ENCODE measurements at regions not wholly inside any gene's neighbourhood (a gene's known extent, or its start where the extent isn't known, plus 50 kb on each side); places are given as distances from the start of the nearest gene placed in this dataset.

DNA sequence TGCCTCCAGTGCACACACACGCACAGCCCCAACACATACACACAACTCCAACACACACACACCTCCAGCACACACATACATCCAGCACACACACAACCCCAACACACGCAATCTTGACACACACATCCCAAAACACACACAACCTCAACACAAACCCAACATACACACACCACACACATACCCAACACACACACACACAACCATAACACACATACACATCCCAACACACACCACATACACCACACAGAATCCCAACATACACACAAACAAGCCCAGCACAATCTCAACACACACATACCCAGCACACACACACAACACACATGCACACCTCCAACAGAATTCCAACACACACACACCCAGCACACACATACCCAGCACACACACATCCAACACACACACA is 301.1 kb downstream of the ABCC12 start:
- TF ChIP-seq EZH2 (conservative IDR thresholded peaks at IDR 0.05; ENCODE audit: low read depth, low read length): no peak
- TF ChIP-seq RBAK (CRISPR knock-in tag; IDR thresholded peaks at IDR 0.05): no peak
- TF ChIP-seq MED1 (CRISPR knock-in tag; IDR thresholded peaks at IDR 0.05): no peak
- TF ChIP-seq, protein P1, sequence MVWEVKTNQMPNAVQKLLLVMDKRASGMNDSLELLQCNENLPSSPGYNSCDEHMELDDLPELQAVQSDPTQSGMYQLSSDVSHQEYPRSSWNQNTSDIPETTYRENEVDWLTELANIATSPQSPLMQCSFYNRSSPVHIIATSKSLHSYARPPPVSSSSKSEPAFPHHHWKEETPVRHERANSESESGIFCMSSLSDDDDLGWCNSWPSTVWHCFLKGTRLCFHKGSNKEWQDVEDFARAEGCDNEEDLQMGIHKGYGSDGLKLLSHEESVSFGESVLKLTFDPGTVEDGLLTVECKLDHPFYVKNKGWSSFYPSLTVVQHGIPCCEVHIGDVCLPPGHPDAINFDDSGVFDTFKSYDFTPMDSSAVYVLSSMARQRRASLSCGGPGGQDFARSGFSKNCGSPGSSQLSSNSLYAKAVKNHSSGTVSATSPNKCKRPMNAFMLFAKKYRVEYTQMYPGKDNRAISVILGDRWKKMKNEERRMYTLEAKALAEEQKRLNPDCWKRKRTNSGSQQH (CRISPR knock-in tag; IDR thresholded peaks at IDR 0.05; ENCODE audit: low read depth): no peak
- no peak for TF ChIP-seq ARNT (IDR thresholded peaks at IDR 0.05)
- no peak for TF ChIP-seq CEBPG (CRISPR knock-in tag; IDR thresholded peaks at IDR 0.05)
- no peak for TF ChIP-seq ZBTB3 (CRISPR knock-in tag; IDR thresholded peaks at IDR 0.05; ENCODE audit: borderline replicate concordance, low read depth)
- no peak for TF ChIP-seq CBX2 (IDR thresholded peaks at IDR 0.05; ENCODE audit: low read depth, low read length)
- TF ChIP-seq CBX2 (CRISPR knock-in tag; IDR thresholded peaks at IDR 0.05; ENCODE audit: low read depth): no peak
- no peak for TF ChIP-seq TCF7L2 (IDR thresholded peaks at IDR 0.05; ENCODE audit: low read depth, low read length)
- no peak for TF ChIP-seq ZFX (CRISPR knock-in tag; IDR thresholded peaks at IDR 0.05; ENCODE audit: low read depth)
- TF ChIP-seq, protein P2, sequence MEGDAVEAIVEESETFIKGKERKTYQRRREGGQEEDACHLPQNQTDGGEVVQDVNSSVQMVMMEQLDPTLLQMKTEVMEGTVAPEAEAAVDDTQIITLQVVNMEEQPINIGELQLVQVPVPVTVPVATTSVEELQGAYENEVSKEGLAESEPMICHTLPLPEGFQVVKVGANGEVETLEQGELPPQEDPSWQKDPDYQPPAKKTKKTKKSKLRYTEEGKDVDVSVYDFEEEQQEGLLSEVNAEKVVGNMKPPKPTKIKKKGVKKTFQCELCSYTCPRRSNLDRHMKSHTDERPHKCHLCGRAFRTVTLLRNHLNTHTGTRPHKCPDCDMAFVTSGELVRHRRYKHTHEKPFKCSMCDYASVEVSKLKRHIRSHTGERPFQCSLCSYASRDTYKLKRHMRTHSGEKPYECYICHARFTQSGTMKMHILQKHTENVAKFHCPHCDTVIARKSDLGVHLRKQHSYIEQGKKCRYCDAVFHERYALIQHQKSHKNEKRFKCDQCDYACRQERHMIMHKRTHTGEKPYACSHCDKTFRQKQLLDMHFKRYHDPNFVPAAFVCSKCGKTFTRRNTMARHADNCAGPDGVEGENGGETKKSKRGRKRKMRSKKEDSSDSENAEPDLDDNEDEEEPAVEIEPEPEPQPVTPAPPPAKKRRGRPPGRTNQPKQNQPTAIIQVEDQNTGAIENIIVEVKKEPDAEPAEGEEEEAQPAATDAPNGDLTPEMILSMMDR (CRISPR knock-in tag; IDR thresholded peaks at IDR 0.05): no peak
- no peak; the same call in 1 of the 2 replicates for TF ChIP-seq PLRG1 (conservative IDR thresholded peaks at IDR 0.05)
- no peak for TF ChIP-seq GTF2F1 (IDR thresholded peaks at IDR 0.05; ENCODE audit: low read length)
- no peak for TF ChIP-seq POLR2A (IDR thresholded peaks at IDR 0.05; ENCODE audit: insufficient read depth in 1 of 2, low read depth in 2 of 2, low read length in 2 of 2)
